Stomach (tissue), 4 donors: ENCODE measurements at regions not wholly inside any gene's neighbourhood (a gene's known extent, or its start where the extent isn't known, plus 50 kb on each side); places are given as distances from the start of the nearest gene placed in this dataset.

Experiments
- CTCF ChIP-seq, 7 experiments: fragments of 450-650 bp in 4 of 7; fragments of 200-600 bp in 3 of 7; sonication (generic) in 3 of 7; IDR thresholded peaks; one replicate each; pipeline ENCODE4 v1.5.1; 2016 to 2019; ENCODE audit warnings: antibody characterized with exemption in 7 of 7, control low read depth in 2 of 7, mild to moderate bottlenecking in 1 of 7
- POLR2A ChIP-seq, 4 donors: fragments of 450-650 bp; IDR thresholded peaks; one replicate each; pipeline ENCODE4 v1.6.1; 2016; ENCODE audit warnings: antibody characterized with exemption in 4 of 4, control low read depth in 2 of 4, mild to moderate bottlenecking in 1 of 4, moderate library complexity in 1 of 4

- no peak for TF ChIP-seq CTCF (IDR thresholded peaks at IDR 0.05)
- TF ChIP-seq POLR2A (IDR thresholded peaks at IDR 0.05): no peak
These were observed 56.0 kb upstream of the RAI14 start for GRCh38 chr5:34600118-34600493.
